ENCODE measurements at regions not wholly inside any gene's neighbourhood (a gene's known extent, or its start where the extent isn't known, plus 50 kb on each side); places are given as distances from the start of the nearest gene placed in this dataset.

DNA sequence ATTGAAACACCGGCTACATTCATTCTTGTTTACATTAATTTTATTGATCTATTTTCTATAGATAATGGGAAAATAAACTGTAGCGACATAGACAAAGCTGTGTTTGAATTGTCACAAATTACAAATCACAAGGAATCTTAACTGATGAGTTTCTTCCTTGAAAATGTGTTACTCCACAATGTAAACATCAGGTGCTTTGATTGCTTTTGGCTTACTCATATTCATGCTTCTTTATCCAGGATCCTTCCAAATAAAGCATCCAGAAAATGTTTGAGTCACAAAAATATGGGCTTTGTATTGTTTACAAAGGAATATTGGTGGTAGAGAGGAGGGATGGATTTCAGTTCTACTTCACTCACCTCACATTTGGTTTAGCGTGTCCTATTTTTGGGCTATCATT is 64.0 kb downstream of the BMP2 start:
- no peak for DNase-seq (ENCODE audit: low read depth, low spot score)
- no peak overlapping the region for H3K27ac ChIP-seq

DNA sequence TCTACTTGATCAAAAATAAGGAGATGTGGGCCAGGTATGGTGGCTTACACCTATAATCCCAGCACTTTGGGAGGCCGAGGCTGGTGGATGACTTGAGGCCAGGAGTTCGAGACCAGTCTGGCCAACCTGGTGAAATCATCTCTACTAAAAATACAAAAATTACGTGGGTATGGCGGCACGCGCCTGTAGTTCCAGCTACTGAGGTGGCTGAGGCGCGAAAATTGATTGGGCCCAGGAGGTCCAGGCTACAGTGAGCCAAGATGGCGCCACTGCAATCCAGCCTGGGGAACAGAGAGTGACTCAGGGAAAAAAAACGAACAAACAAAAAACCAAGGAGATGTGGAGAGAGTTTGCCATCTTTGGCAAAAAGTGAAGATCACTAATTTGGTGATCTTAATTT is 65.3 kb downstream of the BMP2 start:
- no peak overlapping the region for H3K27ac ChIP-seq
- DNase-seq (ENCODE audit: low read depth, low spot score) = no peak

GRCh38 chr20:6835609-6836008 is 68.1 kb downstream of the BMP2 start:
- DNase-seq (ENCODE audit: low read depth, low spot score) = no peak
- H3K27ac ChIP-seq = no peak overlapping the region

DNA sequence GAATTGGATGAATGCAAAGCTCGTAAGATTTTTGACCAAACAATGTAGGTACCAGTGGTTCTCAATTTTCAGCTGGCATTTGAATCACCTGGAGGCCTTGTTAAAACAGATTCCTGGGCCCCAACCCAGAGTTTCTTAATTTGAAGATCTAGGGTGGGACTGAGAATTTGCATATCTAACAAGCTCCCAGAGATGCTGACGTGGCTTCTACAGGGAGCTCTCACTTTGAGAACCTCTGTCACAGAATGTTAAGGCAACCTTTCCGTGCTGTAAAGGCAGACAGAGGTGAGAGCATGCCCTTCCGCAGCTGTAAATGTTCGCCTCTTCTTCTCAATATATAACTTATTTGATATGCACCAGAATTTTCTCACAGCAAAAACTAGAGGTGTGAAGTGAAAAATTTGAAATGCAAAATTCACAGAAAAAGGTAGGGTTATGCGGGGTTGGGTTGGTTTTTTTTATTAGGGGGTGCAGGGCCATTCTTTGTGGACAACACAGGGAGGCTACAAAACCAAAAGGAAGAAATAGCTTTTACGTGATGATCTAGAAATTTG is 69.4 kb downstream of the BMP2 start:
- DNase-seq (ENCODE audit: low read depth, low spot score) = no peak
- H3K27ac ChIP-seq = no peak overlapping the region

- DNase-seq (ENCODE audit: low read depth, low spot score) = no peak
- no peak overlapping the region for H3K27ac ChIP-seq
These were observed 70.2 kb downstream of the BMP2 start for GRCh38 chr20:6837730-6838129.

GRCh38 chr20:6838181-6838826 is 70.8 kb downstream of the BMP2 start:
- DNase-seq (ENCODE audit: low read depth, low spot score) = no peak
- no peak overlapping the region for H3K27ac ChIP-seq

DNA sequence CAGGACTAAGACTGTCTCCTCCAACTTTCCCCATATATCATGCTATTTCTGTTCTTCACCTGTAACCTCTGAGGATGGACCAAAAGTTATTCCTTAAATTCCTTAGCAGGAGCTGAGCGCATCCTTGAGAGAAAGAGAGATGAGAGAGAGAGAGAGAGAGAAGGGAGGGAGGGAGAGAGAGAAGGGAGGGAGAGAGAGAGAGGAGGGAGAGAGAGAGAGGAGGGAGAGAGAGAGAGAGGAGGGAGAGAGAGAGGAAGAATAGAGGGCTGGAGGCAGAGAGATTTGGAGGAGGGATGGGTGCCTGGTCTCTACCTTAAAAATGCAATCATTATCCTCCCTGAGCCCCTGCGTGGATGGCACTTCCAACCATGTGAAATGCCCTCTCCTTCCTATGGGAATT is 73.6 kb downstream of the BMP2 start:
- DNase-seq (ENCODE audit: low read depth, low spot score) = no peak

GRCh38 chr20:6845141-6845540 is 77.7 kb downstream of the BMP2 start:
- H3K27ac ChIP-seq = no peak overlapping the region
- no peak for DNase-seq (ENCODE audit: low read depth, low spot score)

More for the DNA sequence above, 73.6 kb downstream of the BMP2 start:
- H3K27ac ChIP-seq = no peak overlapping the region

DNA sequence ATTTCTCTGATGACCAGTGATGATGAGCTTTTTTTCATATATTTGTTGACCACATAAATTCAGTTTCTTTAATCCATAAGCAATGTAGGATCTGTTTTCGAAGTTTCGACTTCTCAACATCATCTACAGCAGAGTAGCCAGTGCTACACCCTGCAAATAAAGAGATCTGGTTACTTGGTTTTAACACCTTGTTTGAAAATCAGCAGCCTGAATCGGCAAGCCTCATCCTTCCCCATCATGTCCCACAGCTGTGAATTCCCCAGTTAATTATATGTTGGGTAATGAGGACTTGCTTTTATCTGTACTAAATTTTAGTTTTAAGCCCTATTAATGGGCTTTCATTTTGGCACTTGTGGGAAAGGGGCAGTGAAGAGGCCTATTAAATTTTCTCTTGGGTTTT is 80.6 kb downstream of the BMP2 start:
- DNase-seq (ENCODE audit: low read depth, low spot score) = no peak
- no peak overlapping the region for H3K27ac ChIP-seq

DNA sequence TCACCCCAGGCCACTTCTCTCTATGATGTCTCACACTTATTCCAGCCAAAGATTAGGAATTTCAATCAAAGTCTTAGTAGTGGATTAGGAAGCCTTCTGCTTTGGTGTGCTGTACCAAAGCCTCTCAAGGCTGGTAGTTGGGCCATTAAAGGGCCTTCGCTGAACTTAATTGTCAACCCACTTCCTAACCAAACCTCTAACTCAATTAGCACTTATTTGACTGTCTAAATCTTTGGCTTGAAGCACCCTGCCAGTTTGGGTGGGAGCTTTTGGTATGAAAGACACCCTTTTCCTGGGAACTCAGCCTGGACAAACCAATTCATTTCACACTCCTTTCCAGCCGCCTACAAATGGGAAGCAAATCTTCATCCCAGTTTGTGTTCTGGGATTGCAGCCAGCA is 81.5 kb downstream of the BMP2 start:
- no peak for DNase-seq (ENCODE audit: low read depth, low spot score)
- no peak overlapping the region for H3K27ac ChIP-seq

- no peak overlapping the region for H3K27ac ChIP-seq
- DNase-seq (ENCODE audit: low read depth, low spot score) = no peak
These were observed 83.7 kb downstream of the BMP2 start for GRCh38 chr20:6851136-6851535.

DNA sequence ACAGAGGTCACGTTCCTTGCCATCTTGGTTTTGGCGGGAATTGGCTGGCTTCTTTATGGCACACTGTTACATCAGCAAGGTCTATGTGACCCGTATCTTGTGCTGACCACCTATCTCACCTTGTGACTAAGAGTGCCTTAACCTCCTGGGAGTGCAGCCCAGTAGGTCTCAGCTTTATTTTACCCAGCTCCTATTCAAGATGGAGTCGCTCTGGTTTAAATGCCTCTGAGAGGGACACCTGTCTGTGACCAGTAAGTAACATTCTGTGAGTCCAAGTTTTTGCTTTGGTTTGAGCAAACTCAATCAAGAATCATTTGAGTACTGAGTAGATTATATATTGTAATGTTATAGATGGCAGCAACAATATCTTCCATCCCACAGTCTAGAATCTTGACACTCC is 85.0 kb downstream of the BMP2 start:
- no peak for DNase-seq (ENCODE audit: low read depth, low spot score)
- no peak overlapping the region for H3K27ac ChIP-seq

DNA sequence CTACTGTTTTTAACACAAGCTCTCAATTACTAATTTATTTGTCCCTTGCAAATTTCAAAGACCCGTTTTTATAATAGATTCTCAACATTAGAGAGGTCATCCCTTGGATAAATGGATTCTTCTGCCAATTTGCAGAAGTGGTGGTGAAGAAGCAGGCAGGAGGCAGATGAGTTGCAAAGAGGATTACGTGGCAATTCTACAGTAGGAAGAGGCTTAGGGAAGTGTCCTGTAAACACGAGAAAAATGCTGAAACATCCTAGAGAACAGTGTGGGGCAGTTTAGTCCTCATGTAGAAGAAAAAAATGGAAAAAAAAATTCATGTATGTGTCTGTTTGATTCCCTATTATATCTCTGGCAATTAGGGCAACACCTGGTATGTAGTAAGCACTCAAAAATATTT is 87.6 kb downstream of the BMP2 start:
- DNase-seq (ENCODE audit: low read depth, low spot score) = no peak

DNA sequence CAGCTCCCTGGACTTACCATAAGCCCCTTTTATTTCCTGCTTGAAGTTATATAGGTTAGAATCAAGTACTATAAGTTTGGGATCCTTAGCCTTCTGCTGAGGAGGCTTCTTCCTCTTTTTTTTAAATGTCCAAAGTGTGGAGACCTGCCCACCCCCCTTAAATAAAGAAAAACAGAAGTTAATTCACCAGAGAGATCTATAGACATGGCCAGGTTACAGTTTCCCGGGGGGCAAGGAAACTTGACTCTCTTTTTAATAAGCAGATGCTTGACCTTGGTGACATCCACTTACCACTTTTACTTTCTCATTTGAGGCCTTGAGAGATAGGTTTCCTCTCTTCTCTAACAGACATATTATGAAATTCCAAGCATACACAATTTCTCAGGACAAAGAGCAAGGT is 88.3 kb downstream of the BMP2 start:
- H3K27ac ChIP-seq = no peak overlapping the region
- no peak for DNase-seq (ENCODE audit: low read depth, low spot score)

More for the DNA sequence above, 87.6 kb downstream of the BMP2 start:
- H3K27ac ChIP-seq = no peak overlapping the region

- no peak overlapping the region for H3K27ac ChIP-seq
- DNase-seq (ENCODE audit: low read depth, low spot score) = no peak
These were observed 90.4 kb downstream of the BMP2 start for GRCh38 chr20:6857927-6858326.

GRCh38 chr20:6863355-6863754 is 95.9 kb downstream of the BMP2 start:
- no peak for DNase-seq (ENCODE audit: low read depth, low spot score)
- no peak overlapping the region for H3K27ac ChIP-seq

DNA sequence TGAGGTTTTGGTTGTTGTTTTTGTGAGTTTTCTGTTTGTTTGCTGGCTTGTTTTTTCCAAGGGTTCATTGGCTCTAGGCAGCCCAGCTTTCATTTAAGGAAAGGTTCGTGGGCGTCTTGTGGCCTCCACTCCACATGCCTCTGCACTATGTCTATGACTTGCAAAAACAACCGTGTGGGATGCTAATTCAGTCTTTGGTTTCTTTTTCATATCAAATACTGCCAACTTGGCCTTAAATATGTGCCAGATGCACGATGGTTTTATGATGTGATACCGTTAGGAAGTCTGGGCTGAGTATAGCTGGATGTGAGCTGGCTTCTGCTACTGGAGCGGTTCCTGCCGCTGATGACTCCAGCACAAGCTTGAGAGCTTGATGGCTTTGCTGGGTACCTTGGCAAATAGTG is 96.3 kb downstream of the BMP2 start:
- no peak for DNase-seq (ENCODE audit: low read depth, low spot score)
- H3K27ac ChIP-seq = no peak overlapping the region

DNA sequence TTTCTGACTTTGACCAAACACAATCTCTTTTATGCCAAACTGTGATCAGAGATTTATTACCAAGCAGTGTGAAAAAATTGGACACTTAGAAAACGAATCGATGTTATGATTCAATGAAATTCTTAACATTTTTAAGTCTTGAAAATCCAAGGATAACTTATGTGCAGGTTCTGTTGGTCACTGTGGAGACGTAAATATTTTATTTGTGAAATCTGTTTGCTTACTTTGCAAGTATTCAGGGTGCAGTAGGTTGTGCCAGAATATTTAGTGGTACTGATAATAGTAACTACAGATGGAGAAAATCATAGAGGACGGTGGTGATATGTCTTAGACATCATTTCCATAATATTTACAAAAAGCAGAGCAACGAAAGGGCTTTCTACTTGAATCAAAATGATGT is 97.3 kb downstream of the BMP2 start:
- DNase-seq (ENCODE audit: low read depth, low spot score) = no peak

GRCh38 chr20:6866741-6867140 is 99.3 kb downstream of the BMP2 start:
- no peak overlapping the region for H3K27ac ChIP-seq
- no peak for DNase-seq (ENCODE audit: low read depth, low spot score)

More for the DNA sequence above, 97.3 kb downstream of the BMP2 start:
- no peak overlapping the region for H3K27ac ChIP-seq

GRCh38 chr20:6868861-6869260 is 101.4 kb downstream of the BMP2 start:
- no peak for DNase-seq (ENCODE audit: low read depth, low spot score)
- no peak overlapping the region for H3K27ac ChIP-seq

- no peak for DNase-seq (ENCODE audit: low read depth, low spot score)
These were observed 103.1 kb downstream of the BMP2 start for GRCh38 chr20:6870559-6870958.

DNA sequence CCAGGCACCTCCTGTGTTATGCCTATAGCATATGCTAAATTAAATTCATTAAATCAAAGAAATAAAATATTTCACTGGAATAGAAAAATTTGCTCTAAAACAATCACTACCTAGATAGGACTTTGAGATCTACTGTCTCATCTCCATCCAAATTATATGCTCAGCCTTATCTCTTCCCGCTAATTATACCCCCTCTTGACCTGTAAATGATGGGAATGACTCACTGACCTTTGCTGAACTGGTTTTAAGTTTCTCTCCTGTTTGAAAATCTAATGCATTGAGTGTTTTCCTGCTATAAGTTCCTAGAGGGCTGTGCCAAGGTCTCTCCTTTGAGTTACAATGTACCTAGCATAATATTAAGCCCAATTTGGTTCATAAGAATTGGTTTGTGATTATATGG is 110.1 kb downstream of the BMP2 start:
- no peak for DNase-seq (ENCODE audit: low read depth, low spot score)
- H3K27ac ChIP-seq = no peak overlapping the region

More at GRCh38 chr20:6870559-6870958, 103.1 kb downstream of the BMP2 start:
- H3K27ac ChIP-seq = no peak overlapping the region

All from epithelial cell of prostate (primary cell).